Neural cell (in vitro differentiated cells): ENCODE measurements at regions not wholly inside any gene's neighbourhood (a gene's known extent, or its start where the extent isn't known, plus 50 kb on each side); places are given as distances from the start of the nearest gene placed in this dataset.

ENCODE experiments used
- CTCF ChIP-seq: fragments of 450-650 bp; IDR thresholded peaks from 2 replicates; pipeline ENCODE4 v1.5.1; 2014; ENCODE audit warnings: antibody characterized with exemption, mild to moderate bottlenecking, moderate library complexity; ENCODE audit not compliant: poor library complexity, severe bottlenecking
- EP300 ChIP-seq: fragments of 450-650 bp; conservative IDR thresholded peaks from 2 replicates; pipeline ENCODE4 v1.6.1; 2014; ENCODE audit warnings: antibody characterized with exemption, mild to moderate bottlenecking, moderate library complexity; ENCODE audit not compliant: poor library complexity, severe bottlenecking
- EZH2 ChIP-seq: fragments of 200-600, 300-800 bp; shearing (Covaris generic), sonication (generic); IDR thresholded peaks from 2 replicates; pipeline ENCODE4 v1.6.1; 2014; ENCODE audit warnings: antibody characterized with exemption, low read length, borderline replicate concordance, mild to moderate bottlenecking; ENCODE audit not compliant: insufficient read depth, poor library complexity, severe bottlenecking
- MXI1 ChIP-seq: fragments of 450-650 bp; conservative IDR thresholded peaks from 2 replicates; pipeline ENCODE4 v1.6.1; 2014; ENCODE audit warnings: antibody characterized with exemption, mild to moderate bottlenecking; ENCODE audit not compliant: poor library complexity, severe bottlenecking
- RAD21 ChIP-seq: fragments of 450-650 bp; conservative IDR thresholded peaks from 2 replicates; pipeline ENCODE4 v1.6.1; 2014; ENCODE audit warnings: antibody characterized with exemption, mild to moderate bottlenecking, moderate library complexity
- REST ChIP-seq: IDR thresholded peaks from 2 replicates; pipeline ENCODE4 v1.6.1; 2012; ENCODE audit warnings: borderline replicate concordance
- SMC3 ChIP-seq: fragments of 450-650 bp; conservative IDR thresholded peaks from 2 replicates; pipeline ENCODE4 v1.6.1; 2014; ENCODE audit warnings: antibody characterized with exemption, mild to moderate bottlenecking, moderate library complexity; ENCODE audit not compliant: poor library complexity
- TAF1 ChIP-seq: IDR thresholded peaks from 2 replicates; pipeline ENCODE4 v1.6.1; 2012; ENCODE audit warnings: low read depth

- TF ChIP-seq REST: no peak
- no peak for TF ChIP-seq RAD21
- no peak for TF ChIP-seq CTCF
- TF ChIP-seq SMC3: no peak
- TF ChIP-seq EP300: no peak
- TF ChIP-seq EZH2: no peak
- TF ChIP-seq MXI1: no peak
- TF ChIP-seq TAF1: no peak
Measured at GRCh38 chr17:30701498-30701989, 122.9 kb downstream of the CRLF3 start.
